HEK293T (cell line): ENCODE measurements at regions not wholly inside any gene's neighbourhood (a gene's known extent, or its start where the extent isn't known, plus 50 kb on each side); places are given as distances from the start of the nearest gene placed in this dataset.

Experiments
- BHLHE40 ChIP-seq: fragments of 450-650 bp; IDR thresholded peaks from 2 replicates; pipeline ENCODE4 v1.6.1; 2016; ENCODE audit warnings: mild to moderate bottlenecking, moderate library complexity, borderline replicate concordance
- FOXK2 ChIP-seq: fragments of 450-650 bp; IDR thresholded peaks from 2 replicates; pipeline ENCODE4 v1.6.1; 2016; ENCODE audit warnings: mild to moderate bottlenecking
- FOXM1 ChIP-seq: fragments of 450-650 bp; IDR thresholded peaks from 2 replicates; pipeline ENCODE4 v1.6.1; 2017; ENCODE audit warnings: mild to moderate bottlenecking, borderline replicate concordance
- LEF1 ChIP-seq: fragments of 450-650 bp; IDR thresholded peaks from 2 replicates; pipeline ENCODE4 v1.6.1; 2017; ENCODE audit warnings: mild to moderate bottlenecking, borderline replicate concordance
- SP1 ChIP-seq: fragments of 450-650 bp; IDR thresholded peaks from 2 replicates; pipeline ENCODE4 v1.6.1; 2017
- TARDBP ChIP-seq: fragments of 450-650 bp; IDR thresholded peaks from 2 replicates; pipeline ENCODE4 v1.6.1; 2016

- TF ChIP-seq SP1 (no peak), FOXK2 (no peak), FOXM1 (no peak), LEF1 (no peak), BHLHE40 (no peak), TARDBP (no peak)
These were observed 643.0 kb upstream of the GOLIM4 start for GRCh38 chr3:168738527-168739325.
